Thoracic aorta (tissue), 2 donors: ENCODE measurements at regions not wholly inside any gene's neighbourhood (a gene's known extent, or its start where the extent isn't known, plus 50 kb on each side); places are given as distances from the start of the nearest gene placed in this dataset.

Experiments
- ATAC-seq: fragments of 150-250 bp; one replicate; pipeline ENCODE4 v1.8.0; 2017; ENCODE audit warnings: low read depth; ENCODE audit not compliant: insufficient number of reproducible peaks, low FRiP score
- DNase-seq: peaks from one replicate; pipeline ENCODE4 v3.0.0-alpha.2; 2020; ENCODE audit warnings: low spot score
- H3K27ac ChIP-seq, 2 donors: fragments of 200-600 bp; sonication (generic); 1 replicate in 1 of 2; 2 replicates in 1 of 2; pipeline ENCODE4 v1.5.1; 2016; ENCODE audit warnings: mild to moderate bottlenecking in 2 of 2, moderate library complexity in 2 of 2
- H3K27me3 ChIP-seq: fragments of 200-600 bp; sonication (generic); replicated peaks from 2 replicates; pipeline ENCODE4 v1.6.0; 2016; ENCODE audit warnings: mild to moderate bottlenecking; ENCODE audit not compliant: insufficient read depth
- H3K36me3 ChIP-seq: fragments of 200-600 bp; sonication (generic); one replicate; pipeline ENCODE4 v1.5.1; 2016
- H3K4me1 ChIP-seq, 2 donors: fragments of 200-600 bp; sonication (generic); 1 replicate in 1 of 2; 2 replicates in 1 of 2; pipeline versions ENCODE4 v1.5.1 to v1.6.0; 2016; ENCODE audit warnings: low read depth in 2 of 2, mild to moderate bottlenecking in 1 of 2; ENCODE audit not compliant: control insufficient read depth in 1 of 2
- H3K4me3 ChIP-seq: fragments of 200-600 bp; sonication (generic); 2 replicates; pipeline ENCODE4 v1.5.1; 2016; ENCODE audit warnings: mild to moderate bottlenecking
- H3K9me3 ChIP-seq: fragments of 200-600 bp; sonication (generic); 2 replicates; pipeline ENCODE4 v1.5.1; 2016
- TF ChIP-seq, protein P1 (sequence below): fragments of 200-600 bp; sonication (generic); IDR thresholded peaks from one replicate; pipeline ENCODE4 v1.5.1; 2019; ENCODE audit warnings: antibody characterized with exemption

DNA sequence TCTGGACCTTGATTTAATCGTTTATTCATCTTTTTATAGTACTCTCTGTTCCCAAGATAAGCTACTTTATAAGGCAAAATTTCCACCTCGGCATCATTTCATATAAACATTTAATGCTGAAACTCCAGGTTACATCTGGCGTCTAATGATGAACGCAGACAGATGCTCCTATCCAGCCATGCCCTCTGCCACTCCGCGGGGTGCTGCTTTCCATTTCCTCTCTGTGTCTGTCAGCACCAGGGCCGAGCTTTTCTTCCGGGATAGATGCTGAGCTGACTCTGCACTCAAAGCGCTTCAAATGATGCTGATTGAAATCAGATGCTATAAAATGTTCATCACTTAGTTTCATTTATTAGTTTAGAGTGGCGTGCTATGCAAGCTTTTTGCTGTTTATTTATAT lies 80.5 kb upstream of the HELT start:
- H3K36me3 ChIP-seq, result no peaks in the 10 kb centered on the region
- no peak overlapping the region for H3K4me3 ChIP-seq
- H3K27me3 ChIP-seq, result no peaks in the 10 kb centered on the region
- TF ChIP-seq, protein P1, sequence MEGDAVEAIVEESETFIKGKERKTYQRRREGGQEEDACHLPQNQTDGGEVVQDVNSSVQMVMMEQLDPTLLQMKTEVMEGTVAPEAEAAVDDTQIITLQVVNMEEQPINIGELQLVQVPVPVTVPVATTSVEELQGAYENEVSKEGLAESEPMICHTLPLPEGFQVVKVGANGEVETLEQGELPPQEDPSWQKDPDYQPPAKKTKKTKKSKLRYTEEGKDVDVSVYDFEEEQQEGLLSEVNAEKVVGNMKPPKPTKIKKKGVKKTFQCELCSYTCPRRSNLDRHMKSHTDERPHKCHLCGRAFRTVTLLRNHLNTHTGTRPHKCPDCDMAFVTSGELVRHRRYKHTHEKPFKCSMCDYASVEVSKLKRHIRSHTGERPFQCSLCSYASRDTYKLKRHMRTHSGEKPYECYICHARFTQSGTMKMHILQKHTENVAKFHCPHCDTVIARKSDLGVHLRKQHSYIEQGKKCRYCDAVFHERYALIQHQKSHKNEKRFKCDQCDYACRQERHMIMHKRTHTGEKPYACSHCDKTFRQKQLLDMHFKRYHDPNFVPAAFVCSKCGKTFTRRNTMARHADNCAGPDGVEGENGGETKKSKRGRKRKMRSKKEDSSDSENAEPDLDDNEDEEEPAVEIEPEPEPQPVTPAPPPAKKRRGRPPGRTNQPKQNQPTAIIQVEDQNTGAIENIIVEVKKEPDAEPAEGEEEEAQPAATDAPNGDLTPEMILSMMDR, result no peak
- ATAC-seq, result no peak
- peaks cover 3 to 10% of the 10 kb centered on the region in 2 donors for H3K4me1 ChIP-seq
- H3K27ac ChIP-seq, result no peak overlapping the region
- no peak for DNase-seq
- no peaks in the 10 kb centered on the region for H3K9me3 ChIP-seq

GRCh38 chr4:184938871-184939270 lies 79.4 kb upstream of the HELT start:
- Histone ChIP-seq H3K4me3 (no peak overlapping the region), H3K27me3 (no peaks in the 10 kb centered on the region), H3K27ac (no peak overlapping the region), H3K4me1 (peaks cover 3 to 10% of the 10 kb centered on the region in 2 donors), H3K9me3 (no peaks in the 10 kb centered on the region), H3K36me3 (no peaks in the 10 kb centered on the region)
- no peak for ATAC-seq
- no peak for DNase-seq
- TF ChIP-seq, protein P1, result no peak

DNA sequence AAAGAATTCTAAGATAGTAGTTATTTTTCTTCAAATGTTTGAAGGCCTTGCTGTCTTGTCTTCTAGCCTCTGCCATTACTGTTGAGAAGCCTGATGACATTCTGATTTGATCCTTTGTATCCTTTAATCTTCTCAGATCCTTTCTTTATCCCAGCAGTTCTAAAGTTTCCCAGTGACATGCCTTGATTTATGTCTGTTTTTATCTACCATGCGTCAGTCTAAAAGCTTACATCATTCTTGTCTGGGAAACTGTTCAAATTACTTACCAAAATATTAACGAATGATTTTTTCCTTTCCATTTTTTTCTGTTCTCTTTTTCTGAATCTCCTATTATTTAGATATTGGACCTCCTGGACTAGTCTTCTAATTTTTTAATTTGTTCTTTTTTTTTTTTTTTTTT lies 78.3 kb upstream of the HELT start:
- Histone ChIP-seq H3K27ac (no peak overlapping the region), H3K4me1 (peaks cover 3 to 10% of the 10 kb centered on the region in 2 donors), H3K9me3 (no peaks in the 10 kb centered on the region), H3K36me3 (no peaks in the 10 kb centered on the region), H3K4me3 (no peak overlapping the region), H3K27me3 (no peaks in the 10 kb centered on the region)
- ATAC-seq (no peak), DNase-seq (no peak)
- TF ChIP-seq, protein P1, result no peak

GRCh38 chr4:184940500-184940899 lies 77.8 kb upstream of the HELT start:
- TF ChIP-seq, protein P1, result no peak
- ATAC-seq (no peak), DNase-seq (no peak)
- Histone ChIP-seq H3K4me3 (no peak overlapping the region), H3K27me3 (no peaks in the 10 kb centered on the region), H3K4me1 (peaks cover 3 to 10% of the 10 kb centered on the region in 2 donors), H3K27ac (no peak overlapping the region), H3K9me3 (no peaks in the 10 kb centered on the region), H3K36me3 (no peaks in the 10 kb centered on the region)

GRCh38 chr4:184941671-184942418 lies 76.4 kb upstream of the HELT start:
- no peaks in the 10 kb centered on the region for H3K27me3 ChIP-seq
- no peak overlapping the region for H3K4me3 ChIP-seq
- TF ChIP-seq, protein P1, result no peak
- no peak overlapping the region for H3K27ac ChIP-seq
- DNase-seq (no peak), ATAC-seq (no peak)
- peaks cover 3 to 10% of the 10 kb centered on the region in 2 donors for H3K4me1 ChIP-seq
- H3K9me3 ChIP-seq, result no peaks in the 10 kb centered on the region
- no peaks in the 10 kb centered on the region for H3K36me3 ChIP-seq
